Caco-2 (cell line): ENCODE measurements at regions not wholly inside any gene's neighbourhood (a gene's known extent, or its start where the extent isn't known, plus 50 kb on each side); places are given as distances from the start of the nearest gene placed in this dataset.

Experiments used
- BruUV-seq: library from RNA; stranded (reverse); fragments of 400-500 nt; replicated peaks from 2 replicates; lab custom pipeline; 2021; lab: Mats Ljungman, UMichigan
- CTCF ChIA-PET: fragments of 300-600 bp; sonication (Branson Sonifier 250); formaldehyde crosslinking; loops from one replicate; lab custom pipeline; 2022; ENCODE audit warnings: antibody characterized with exemption; lab: Charles Lee
- POLR2A ChIA-PET: fragments of 300-600 bp; sonication (Branson Sonifier 250); formaldehyde crosslinking; loops from one replicate; lab custom pipeline; 2022; ENCODE audit warnings: antibody characterized with exemption; lab: Charles Lee
- DNase-seq, 2 experiments: peaks; one replicate each; pipeline versions ENCODE4 v3.0.0 to v3.0.0-alpha.2; 2020 to 2022
- H3K27me3 ChIP-seq: replicated peaks from 2 replicates; pipeline ENCODE4 v1.6.0; 2011; ENCODE audit warnings: low read length; ENCODE audit not compliant: control insufficient read depth, insufficient read depth
- H3K36me3 ChIP-seq: 2 replicates; pipeline ENCODE4 v1.5.1; 2011; ENCODE audit warnings: low read length; ENCODE audit not compliant: control insufficient read depth, insufficient read depth
- H3K4me1 ChIP-seq: fragments of 250-450 bp; sonication (Bioruptor Pico); 2 replicates; pipeline ENCODE4 v1.5.1; 2020; ENCODE audit warnings: mild to moderate bottlenecking
- H3K4me3 ChIP-seq: 2 replicates; pipeline ENCODE4 v1.5.1; 2011; ENCODE audit warnings: low read depth, mild to moderate bottlenecking, control low read depth, low read length
- H3K9me3 ChIP-seq: fragments of 250-450 bp; sonication (Bioruptor Pico); 2 replicates; pipeline ENCODE4 v1.5.1; 2020; ENCODE audit warnings: mild to moderate bottlenecking, moderate library complexity
- H3K27ac Mint-ChIP-seq: one replicate; pipeline ENCODE4 v1.8.0; 2022; ENCODE audit warnings: mixed read lengths; ENCODE audit not compliant: unreplicated experiment
- H3K27me3 Mint-ChIP-seq: one replicate; pipeline ENCODE4 v1.8.0; 2022; ENCODE audit warnings: mixed read lengths; ENCODE audit not compliant: insufficient read depth, unreplicated experiment
- H3K36me3 Mint-ChIP-seq: one replicate; pipeline ENCODE4 v1.8.0; 2022; ENCODE audit warnings: mild to moderate bottlenecking, mixed read lengths; ENCODE audit not compliant: insufficient read depth, unreplicated experiment
- H3K4me1 Mint-ChIP-seq: one replicate; pipeline ENCODE4 v1.8.0; 2022; ENCODE audit warnings: low read depth, mixed read lengths; ENCODE audit not compliant: unreplicated experiment
- H3K4me3 Mint-ChIP-seq: one replicate; pipeline ENCODE4 v1.8.0; 2022; ENCODE audit warnings: mild to moderate bottlenecking, moderate library complexity, mixed read lengths; ENCODE audit not compliant: unreplicated experiment
- H3K9me3 Mint-ChIP-seq: one replicate; pipeline ENCODE4 v1.8.0; 2022; ENCODE audit warnings: mixed read lengths; ENCODE audit not compliant: unreplicated experiment
- intact Hi-C: fragments of 100-400 bp; cut with micrococcal nuclease; formaldehyde crosslinking; loops from one replicate; pipeline ENCODE4 v1.10.0; 2022; ENCODE audit not compliant: unreplicated experiment
- TF ChIP-seq, protein P1 (sequence below), 2 experiments: fragments of 200-600 bp in 1 of 2; IDR thresholded peaks; 1 replicate in 1 of 2; 2 replicates in 1 of 2; pipeline versions ENCODE4 v1.5.1 to v1.8.0; 2011 to 2022; ENCODE audit warnings: antibody characterized with exemption in 1 of 2, control low read depth in 1 of 2, inconsistent platforms in 1 of 2, low read depth in 1 of 2, low read length in 1 of 2, mild to moderate bottlenecking in 1 of 2, moderate library complexity in 1 of 2; ENCODE audit not compliant: insufficient read depth in 1 of 2, severe bottlenecking in 1 of 2, unreplicated experiment in 1 of 2

DNA sequence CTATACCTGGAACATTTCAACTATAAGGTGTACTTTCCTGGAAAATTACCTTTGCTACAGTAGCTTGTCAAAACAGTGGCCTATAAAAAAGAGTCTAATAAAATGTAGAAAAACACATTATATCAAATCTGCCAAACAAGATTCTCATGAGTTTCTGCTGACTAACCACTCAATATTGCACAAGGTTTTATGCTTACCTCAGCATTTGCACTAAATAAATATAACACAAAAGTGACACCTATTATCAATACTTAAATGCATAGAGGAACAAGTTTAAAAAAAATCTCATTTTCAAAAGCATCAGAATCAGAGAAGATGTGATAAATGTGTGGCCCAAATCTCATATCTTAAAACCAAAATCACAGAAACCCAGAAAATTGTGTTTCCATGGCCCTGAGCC is 281.4 kb downstream of the RSL24D1 start:
- Mint-ChIP-seq H3K9me3 (no peaks in the 10 kb centered on the region), H3K27ac (no peak overlapping the region), H3K4me3 (no peak overlapping the region), H3K36me3 (no peaks in the 10 kb centered on the region), H3K27me3 (peaks cover 6% of the 10 kb centered on the region), H3K4me1 (no peaks in the 10 kb centered on the region)
- BruUV-seq: no TSS peak
- no peaks in the 10 kb centered on the region for H3K9me3 ChIP-seq
- intact Hi-C loops: no loop called here
- H3K27me3 ChIP-seq: no peaks in the 10 kb centered on the region
- no peak for DNase-seq
- POLR2A ChIA-PET: no interaction called here
- CTCF ChIA-PET: no interaction called here
- H3K36me3 ChIP-seq: no peaks in the 10 kb centered on the region
- no peaks in the 10 kb centered on the region for H3K4me1 ChIP-seq
- TF ChIP-seq, protein P1, sequence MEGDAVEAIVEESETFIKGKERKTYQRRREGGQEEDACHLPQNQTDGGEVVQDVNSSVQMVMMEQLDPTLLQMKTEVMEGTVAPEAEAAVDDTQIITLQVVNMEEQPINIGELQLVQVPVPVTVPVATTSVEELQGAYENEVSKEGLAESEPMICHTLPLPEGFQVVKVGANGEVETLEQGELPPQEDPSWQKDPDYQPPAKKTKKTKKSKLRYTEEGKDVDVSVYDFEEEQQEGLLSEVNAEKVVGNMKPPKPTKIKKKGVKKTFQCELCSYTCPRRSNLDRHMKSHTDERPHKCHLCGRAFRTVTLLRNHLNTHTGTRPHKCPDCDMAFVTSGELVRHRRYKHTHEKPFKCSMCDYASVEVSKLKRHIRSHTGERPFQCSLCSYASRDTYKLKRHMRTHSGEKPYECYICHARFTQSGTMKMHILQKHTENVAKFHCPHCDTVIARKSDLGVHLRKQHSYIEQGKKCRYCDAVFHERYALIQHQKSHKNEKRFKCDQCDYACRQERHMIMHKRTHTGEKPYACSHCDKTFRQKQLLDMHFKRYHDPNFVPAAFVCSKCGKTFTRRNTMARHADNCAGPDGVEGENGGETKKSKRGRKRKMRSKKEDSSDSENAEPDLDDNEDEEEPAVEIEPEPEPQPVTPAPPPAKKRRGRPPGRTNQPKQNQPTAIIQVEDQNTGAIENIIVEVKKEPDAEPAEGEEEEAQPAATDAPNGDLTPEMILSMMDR (IDR thresholded peaks at IDR 0.05; ENCODE audit: insufficient read depth in 1 of 2, low read depth in 1 of 2, low read length in 1 of 2, severe bottlenecking in 1 of 2, unreplicated experiment in 1 of 2): no peak
- H3K4me3 ChIP-seq: no peak overlapping the region

DNA sequence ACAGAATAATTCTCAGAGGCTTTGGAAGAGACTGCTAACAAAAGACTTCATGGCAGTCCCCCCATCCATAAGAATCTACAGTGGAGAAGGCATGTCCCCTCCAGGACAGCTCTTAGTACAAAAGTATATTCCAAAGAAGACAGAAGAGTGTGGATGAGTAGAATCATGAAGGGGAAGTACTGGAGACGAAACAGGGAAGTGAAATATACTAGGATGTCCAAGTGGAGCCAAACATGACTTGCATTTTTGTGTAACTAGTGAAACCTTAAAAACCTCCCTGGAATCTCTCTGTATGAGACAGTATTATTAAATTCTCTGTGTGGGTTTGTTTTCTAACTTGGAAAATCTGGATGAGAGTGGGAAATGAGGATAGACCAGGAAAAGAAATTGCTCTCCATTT is 312.4 kb downstream of the RSL24D1 start:
- no peaks in the 10 kb centered on the region for H3K4me1 Mint-ChIP-seq
- Histone ChIP-seq H3K9me3 (no peaks in the 10 kb centered on the region), H3K4me3 (no peak overlapping the region), H3K36me3 (no peaks in the 10 kb centered on the region), H3K27me3 (no peaks in the 10 kb centered on the region), H3K4me1 (no peaks in the 10 kb centered on the region)
- no peak overlapping the region for H3K4me3 Mint-ChIP-seq
- H3K9me3 Mint-ChIP-seq: peaks cover 7% of the 10 kb centered on the region
- DNase-seq: no peak
- H3K36me3 Mint-ChIP-seq: no peaks in the 10 kb centered on the region
- TF ChIP-seq, protein P1 (IDR thresholded peaks at IDR 0.05; ENCODE audit: insufficient read depth in 1 of 2, low read depth in 1 of 2, low read length in 1 of 2, severe bottlenecking in 1 of 2, unreplicated experiment in 1 of 2): no peak
- peaks cover 2% of the 10 kb centered on the region for H3K27me3 Mint-ChIP-seq
- H3K27ac Mint-ChIP-seq: no peak overlapping the region
- CTCF ChIA-PET: no interaction called here
- intact Hi-C loops: no loop called here
- BruUV-seq: no TSS peak
- POLR2A ChIA-PET: no interaction called here

DNA sequence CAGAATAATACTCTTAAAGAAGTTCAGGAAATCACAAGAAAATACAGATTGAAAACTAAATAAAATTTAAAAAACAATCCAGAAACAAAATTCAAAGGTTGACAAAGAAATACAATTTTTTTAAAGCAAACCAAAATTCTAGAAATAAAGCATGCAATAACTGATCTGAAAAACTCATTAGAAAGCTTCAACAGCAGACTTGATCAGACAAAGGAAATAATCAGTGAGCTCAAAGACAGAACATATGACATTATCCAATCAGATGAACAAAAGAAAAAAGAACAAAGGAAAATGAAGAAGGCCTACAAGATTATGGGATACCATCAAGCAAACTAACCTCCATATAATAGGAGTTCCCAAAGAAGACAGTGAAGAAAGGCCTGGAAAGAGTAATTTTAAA is 336.8 kb downstream of the RSL24D1 start:
- no peaks in the 10 kb centered on the region for H3K4me1 ChIP-seq
- intact Hi-C loops: no loop called here
- ChIA-PET CTCF (no interaction called here), POLR2A (no interaction called here)
- TF ChIP-seq, protein P1 (IDR thresholded peaks at IDR 0.05; ENCODE audit: insufficient read depth in 1 of 2, low read depth in 1 of 2, low read length in 1 of 2, severe bottlenecking in 1 of 2, unreplicated experiment in 1 of 2): no peak
- no peaks in the 10 kb centered on the region for H3K9me3 ChIP-seq
- no TSS peak for BruUV-seq
- peaks cover 17% of the 10 kb centered on the region for H3K9me3 Mint-ChIP-seq
- H3K4me3 ChIP-seq: no peak overlapping the region
- H3K27ac Mint-ChIP-seq: no peak overlapping the region
- DNase-seq: no peak
- no peak overlapping the region for H3K4me3 Mint-ChIP-seq
- peaks cover 11% of the 10 kb centered on the region for H3K27me3 Mint-ChIP-seq
- H3K4me1 Mint-ChIP-seq: no peaks in the 10 kb centered on the region
- H3K27me3 ChIP-seq: no peaks in the 10 kb centered on the region
- no peaks in the 10 kb centered on the region for H3K36me3 Mint-ChIP-seq
- no peaks in the 10 kb centered on the region for H3K36me3 ChIP-seq
